NCI-H345 (cell line): ENCODE measurements at regions not wholly inside any gene's neighbourhood (a gene's known extent, or its start where the extent isn't known, plus 50 kb on each side); places are given as distances from the start of the nearest gene placed in this dataset.

ENCODE experiments used
- DNase-seq: peaks from one replicate; lab custom pipeline; 2025; lab: John Stamatoyannopoulos, UW

- DNase-seq, result no peak
Measured at GRCh38 chr3:182690172-182690571, 103.1 kb upstream of the ATP11B start.

DNA sequence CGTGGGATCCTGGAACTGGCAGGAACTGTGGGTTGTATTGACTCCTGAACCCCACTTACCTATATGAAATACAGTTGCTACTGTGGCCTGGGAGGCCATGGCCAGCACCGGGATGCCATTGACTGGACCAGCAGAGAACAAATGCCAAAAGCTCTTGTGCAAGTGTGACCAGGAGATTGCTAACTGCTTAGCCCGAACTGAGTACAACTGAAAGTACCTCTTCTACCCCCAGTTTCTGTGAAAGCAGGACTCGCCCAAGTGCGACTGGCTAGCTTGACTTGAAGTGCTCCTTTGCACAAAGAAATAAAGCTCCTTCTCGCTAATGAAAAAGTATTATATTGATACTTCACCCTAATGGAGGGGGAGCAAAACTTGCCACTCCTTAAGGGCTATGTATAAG lies 101.3 kb upstream of the ATP11B start:
- no peak for DNase-seq

DNA sequence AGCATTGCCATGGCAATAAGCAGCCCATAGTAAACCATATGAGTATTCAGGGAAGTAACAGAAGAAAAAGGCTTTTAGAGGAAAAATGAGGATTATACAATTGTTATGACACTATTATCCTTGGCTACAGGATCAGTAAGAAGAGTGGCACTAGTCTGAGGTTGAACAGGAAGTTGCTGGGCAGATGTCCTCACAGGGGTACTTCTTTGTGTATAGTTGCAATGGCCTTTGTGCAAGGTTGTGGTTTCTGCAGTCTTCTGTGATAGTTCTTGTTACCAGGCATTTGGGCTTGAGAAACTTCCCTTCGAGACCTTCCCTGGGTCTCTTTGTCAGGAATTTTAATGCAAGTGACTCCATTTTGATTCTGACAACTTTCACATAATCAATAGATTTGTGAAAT lies 100.6 kb upstream of the ATP11B start:
- no peak for DNase-seq

DNA sequence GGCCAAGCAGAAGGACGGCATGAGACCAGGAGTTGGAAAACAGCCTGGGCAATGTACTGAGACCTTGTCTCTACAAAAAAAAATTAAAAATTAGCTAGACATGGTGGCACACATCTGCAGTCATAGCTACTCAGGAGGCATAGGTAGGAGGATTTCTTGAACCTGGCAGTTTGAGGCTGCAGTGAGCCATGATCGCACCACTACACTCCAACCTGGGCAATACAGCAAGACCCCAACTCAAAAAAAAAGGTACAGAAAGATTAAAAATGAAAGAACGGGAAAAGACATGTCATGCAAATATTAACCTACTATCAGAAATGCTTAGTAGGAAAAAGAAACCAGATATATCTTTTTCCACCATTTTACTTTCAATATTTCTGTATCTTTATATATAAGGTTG lies 99.6 kb upstream of the ATP11B start:
- no peak for DNase-seq

GRCh38 chr3:182696916-182697315 lies 96.4 kb upstream of the ATP11B start:
- DNase-seq, result no peak

DNA sequence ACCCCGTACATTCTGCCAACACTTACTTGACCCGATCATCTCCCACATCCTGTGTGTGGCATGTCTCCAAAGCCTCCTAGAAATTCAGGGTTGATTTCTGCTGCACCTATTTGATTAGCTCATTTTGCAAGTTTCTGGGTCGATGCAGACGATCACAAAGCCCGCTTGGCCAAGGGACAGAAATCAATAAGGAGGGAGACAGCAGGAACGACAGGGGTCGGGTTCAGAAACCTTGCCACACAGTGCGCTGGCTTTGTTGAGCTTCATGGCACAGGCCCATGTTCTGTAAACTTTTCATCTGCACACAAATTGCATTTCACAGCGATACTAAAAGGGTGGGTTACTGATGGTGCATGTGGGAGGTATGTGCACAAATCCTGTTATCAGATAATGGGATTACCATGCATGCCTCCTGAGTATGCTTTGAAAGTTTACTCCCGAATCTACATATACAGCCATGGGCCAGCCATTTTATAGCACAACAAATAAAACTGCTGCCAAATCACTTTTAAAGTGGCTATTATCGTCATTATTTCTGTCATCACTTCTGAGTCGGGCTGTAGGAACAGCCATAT lies 95.9 kb upstream of the ATP11B start:
- DNase-seq, result peak; percentile 56

DNA sequence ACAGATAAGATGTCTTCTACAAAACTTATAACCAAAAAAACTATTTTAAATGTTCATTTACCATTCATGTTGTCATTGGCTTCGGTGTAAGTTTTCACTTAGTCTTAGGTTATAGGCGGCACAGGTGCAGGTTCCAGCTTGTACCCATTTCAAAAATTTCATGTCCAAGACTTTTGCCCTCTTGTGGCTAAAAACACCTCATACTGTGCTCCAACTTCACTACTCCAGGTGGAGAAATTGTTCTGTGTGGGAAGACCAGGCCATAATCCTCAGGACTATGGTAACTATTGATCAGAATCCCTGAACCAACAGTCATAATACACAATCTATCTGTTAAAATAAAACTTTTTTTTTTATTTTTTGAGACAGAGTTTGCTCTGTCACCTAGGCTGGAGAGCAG lies 95.2 kb upstream of the ATP11B start:
- DNase-seq, result no peak

DNA sequence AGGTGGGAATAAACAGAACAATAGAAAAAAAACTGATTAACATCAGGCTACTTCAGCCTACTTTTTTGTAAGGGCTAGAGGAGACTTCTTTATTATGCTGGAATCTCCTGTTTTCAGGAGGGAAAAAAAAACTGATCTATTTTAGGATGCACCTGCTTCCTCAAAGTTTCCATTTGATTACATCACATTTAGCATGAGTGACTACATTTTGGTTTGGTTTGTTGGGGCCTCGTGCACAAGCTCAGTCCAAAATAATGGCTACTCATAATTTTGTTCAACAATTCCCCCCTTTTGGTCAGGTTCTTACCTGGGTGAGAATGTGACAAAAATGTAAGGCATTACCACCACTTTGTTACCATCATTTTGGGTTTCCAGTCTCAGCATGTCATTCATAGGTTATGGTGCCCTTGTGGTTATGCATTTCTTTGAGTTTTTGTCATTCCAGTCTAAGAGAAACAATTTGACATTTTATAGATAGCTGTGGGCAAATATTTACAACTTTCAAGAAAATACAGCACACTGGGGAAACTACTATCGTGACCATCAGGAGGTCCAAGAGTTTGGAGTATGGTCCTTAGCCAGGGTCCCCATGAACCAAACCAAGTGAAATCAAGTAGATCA lies 93.6 kb upstream of the ATP11B start:
- no peak for DNase-seq

DNA sequence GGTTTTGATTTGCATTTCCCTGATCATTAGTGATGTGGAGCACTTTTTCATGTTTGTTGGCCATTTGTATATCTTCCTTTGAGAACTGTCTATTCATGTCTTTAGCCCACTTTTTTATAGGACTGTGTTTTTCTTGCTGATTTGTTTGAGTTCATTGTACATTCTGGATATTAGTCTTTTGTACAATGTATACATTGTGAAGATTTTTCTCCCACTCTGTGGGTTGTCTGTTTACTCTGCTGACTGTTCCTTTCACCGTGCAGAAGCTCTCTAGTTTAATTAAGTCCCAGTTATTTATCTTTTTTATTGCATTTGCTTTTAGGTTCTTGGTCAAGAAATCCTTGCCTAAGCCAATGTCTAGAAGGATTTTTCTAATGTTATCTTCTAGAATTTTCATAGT lies 91.1 kb upstream of the ATP11B start:
- DNase-seq, result no peak

DNA sequence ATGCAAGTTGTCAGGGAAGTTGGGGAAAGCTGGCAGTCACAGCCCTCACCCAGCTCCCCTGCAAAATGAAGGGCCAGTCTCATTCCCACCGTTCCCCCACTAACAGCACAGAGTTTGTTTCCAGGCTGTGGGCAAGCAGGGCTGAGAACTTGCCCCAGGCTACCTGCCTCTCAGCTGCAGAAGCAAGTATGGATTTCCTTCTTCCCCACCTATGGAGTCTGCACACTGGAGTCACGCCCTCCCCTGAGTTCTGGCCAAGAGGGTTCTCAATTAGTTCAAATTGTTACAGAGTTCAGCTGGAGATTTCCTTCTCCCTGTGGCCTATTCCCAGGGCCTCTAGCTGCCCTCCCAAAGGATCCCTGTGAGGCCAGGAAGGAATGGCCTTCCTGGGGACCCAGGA lies 90.1 kb upstream of the ATP11B start:
- DNase-seq, result no peak

- no peak for DNase-seq
Measured at GRCh38 chr3:182704926-182705325, 88.4 kb upstream of the ATP11B start.

DNA sequence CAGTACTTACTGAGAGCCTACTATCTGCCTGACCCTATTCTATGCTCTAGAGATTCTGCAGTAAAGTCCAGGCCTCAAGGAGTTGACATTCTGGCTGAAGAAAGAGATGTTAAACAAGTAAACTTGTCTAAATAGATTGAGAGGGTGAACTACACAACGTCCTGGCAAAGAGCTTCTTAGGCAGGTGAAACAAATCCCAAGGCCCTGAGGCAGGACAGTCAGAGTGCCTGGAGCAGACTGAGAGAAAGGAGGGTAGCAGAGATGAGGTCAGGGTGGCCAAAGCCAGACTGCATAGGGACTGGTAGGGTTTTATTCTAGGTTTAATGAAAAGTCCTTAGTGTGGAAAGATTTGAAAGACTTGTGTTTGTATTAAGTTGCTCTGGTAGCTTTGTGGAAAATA lies 84.5 kb upstream of the ATP11B start:
- DNase-seq, result no peak

DNA sequence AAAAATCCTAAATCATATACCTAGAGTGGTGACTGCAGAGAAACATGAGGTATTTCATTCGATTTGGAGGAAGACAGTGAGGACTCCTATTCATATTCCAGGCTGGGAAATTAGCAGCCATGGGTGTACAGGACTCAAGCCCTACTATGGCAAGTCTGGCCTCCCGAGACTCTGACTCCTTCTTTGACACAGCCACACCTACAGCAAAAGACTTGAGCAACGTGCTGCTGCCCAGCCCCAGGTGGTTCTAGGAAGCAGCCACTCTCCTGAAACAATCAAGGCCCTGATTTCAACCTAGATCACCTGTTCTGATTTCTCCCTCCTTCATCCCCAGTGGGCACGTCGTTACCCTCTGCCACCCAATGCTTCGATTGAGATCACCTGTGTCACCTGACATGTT lies 84.0 kb upstream of the ATP11B start:
- DNase-seq, result no peak

DNA sequence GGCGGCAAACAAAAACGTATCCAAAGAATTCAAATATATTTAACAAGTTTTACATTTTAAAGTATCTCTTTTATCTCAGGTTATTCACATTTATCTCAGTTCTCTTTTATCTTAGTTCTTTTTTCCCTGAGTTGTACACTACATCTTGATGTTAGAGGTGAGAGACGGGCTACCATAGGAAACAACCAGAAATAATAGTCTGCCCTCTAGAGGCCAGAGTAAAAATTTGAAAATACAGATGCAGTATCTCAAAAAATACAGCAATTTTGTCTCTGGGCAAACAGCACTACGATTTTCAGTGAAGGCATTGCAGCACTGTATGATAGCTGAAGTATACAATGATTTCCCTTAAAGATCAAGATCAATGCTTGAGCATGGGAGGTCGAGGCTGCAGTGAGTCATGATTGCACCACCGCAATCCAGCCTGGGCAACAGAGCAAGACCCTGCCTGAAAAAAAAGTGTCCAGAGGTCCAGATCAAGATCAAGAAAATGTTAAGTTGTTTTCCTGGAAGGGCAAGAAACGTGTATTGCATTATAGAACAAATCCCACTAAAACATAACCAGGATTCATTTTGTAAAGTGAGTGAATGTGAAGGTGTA lies 82.6 kb upstream of the ATP11B start:
- DNase-seq, result peak; percentile 43

- no peak for DNase-seq
Measured at GRCh38 chr3:182711261-182711683, 82.0 kb upstream of the ATP11B start.

DNA sequence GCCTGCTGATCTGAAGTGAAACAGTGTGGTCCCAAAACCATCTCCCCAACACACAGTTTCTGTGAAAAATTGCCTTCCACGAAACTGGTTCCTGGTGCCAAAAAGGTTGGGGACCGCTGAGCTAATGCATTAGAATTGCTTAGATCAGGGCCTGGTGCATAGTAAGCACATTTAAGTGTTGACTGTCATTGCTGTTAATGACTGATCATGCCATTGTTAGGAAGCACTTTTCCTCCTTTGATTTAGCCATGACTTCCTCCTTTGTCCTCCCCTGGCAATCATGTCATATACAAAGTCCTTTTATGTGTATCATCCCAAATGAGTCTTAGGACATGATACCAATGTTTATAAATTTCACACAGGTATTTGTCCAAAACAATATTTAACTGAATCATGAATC lies 81.5 kb upstream of the ATP11B start:
- no peak for DNase-seq

GRCh38 chr3:182713111-182713510 lies 80.2 kb upstream of the ATP11B start:
- no peak for DNase-seq

DNA sequence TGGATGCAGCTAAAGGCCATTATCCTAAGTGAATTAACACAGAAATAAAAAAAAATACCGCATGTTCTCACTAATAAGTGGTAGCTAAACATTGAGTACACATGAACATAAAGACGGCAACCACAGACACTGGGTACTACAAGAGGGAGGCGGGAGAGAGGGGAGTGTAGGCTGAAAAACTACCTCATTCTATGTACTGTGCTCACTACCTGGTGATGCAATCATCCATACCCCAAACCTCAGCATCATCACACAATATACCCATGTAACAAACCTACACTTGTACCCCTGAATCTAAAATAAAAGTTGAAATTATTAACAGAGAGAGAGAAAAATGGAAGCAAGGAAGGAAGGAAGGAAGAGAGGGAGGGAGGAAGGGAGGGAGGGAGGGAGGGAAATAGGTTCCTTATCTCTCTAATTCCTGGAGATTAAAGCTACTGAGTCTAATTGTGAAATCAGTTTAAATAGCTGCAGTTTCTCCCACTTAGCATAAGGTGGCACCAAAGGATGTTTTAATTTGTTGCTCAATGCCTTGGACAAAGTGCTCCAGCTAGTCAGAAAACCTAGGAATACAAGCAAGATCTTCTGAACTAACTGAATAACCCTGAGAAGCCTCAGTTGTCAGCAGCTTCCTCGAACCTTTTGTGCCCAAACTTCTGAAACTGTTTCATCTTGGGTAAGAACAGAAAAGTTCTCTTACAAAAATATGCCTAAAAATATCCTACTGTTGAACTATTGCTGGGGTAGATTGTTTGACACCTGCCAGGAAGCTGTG lies 79.4 kb upstream of the ATP11B start:
- peak; percentile 73 for DNase-seq

DNA sequence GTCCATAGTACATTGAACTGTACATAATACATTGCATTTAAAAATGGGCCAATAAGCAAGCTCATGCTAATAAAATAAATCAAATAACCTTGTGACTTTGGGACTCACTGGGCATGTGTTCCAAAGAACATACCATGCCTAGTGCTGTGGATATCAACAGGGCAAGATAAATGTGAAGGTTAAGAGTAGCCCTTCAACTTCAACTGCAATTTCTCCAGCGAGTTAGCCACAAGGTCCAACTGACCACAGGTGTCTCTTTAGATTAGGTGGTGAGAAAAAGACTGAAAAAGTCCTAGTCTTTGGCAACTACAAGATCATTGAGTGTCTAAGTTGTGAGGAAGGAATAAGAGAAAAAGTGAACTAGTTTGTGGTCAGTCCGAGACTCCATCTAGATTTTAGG lies 78.3 kb upstream of the ATP11B start:
- no peak for DNase-seq

DNA sequence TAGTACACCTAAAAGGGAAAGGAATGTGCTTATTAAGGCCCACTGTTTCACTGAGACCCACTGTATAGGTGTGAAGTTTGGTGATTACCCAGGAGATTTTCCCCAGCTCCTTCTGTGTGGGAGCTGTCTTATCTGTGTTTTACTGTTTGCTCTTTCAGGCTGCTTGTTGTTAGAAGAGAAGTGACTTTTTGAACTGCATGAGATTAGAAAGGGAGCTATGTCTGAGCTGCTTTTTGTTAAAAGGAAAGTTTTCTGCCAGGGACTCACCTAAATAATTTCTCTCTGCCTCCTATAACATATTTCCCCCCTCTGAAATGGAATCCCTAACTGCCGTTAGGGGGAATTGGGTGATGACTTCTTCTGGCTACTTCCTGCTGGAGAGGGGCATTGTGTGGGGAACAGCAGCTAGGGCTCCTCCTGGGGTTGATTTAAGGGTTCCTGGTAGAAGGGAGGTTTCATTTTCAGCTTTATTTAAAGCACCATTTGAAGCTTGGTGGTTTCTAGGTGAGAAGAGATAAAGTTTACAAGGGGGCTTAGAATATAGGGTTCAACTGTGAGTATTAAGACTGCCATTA lies 77.1 kb upstream of the ATP11B start:
- no peak for DNase-seq

- DNase-seq, result no peak
Measured at GRCh38 chr3:182717216-182717615, 76.1 kb upstream of the ATP11B start.

GRCh38 chr3:182722907-182723306 lies 70.4 kb upstream of the ATP11B start:
- no peak for DNase-seq

DNA sequence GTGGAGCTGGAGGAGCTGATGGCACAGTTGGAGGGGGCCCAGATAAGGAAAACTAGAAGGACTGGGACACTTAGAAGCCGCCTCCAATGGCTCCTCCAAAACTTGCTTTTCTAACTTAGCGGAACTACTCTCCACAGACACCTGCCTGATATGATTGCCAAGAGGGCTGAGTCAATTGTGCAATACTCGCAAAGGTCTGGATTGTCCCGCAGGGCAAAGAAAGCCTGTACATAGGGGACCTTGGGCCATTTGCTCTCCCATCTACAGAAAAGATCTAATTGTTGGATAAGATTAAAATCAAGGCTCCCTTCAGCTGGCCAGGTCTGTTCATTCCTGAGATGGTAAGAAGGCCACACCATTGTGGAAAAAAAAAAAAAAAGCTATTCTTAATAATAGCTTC lies 69.7 kb upstream of the ATP11B start:
- DNase-seq, result no peak
